ENCODE measurements at regions not wholly inside any gene's neighbourhood (a gene's known extent, or its start where the extent isn't known, plus 50 kb on each side); places are given as distances from the start of the nearest gene placed in this dataset.

DNA sequence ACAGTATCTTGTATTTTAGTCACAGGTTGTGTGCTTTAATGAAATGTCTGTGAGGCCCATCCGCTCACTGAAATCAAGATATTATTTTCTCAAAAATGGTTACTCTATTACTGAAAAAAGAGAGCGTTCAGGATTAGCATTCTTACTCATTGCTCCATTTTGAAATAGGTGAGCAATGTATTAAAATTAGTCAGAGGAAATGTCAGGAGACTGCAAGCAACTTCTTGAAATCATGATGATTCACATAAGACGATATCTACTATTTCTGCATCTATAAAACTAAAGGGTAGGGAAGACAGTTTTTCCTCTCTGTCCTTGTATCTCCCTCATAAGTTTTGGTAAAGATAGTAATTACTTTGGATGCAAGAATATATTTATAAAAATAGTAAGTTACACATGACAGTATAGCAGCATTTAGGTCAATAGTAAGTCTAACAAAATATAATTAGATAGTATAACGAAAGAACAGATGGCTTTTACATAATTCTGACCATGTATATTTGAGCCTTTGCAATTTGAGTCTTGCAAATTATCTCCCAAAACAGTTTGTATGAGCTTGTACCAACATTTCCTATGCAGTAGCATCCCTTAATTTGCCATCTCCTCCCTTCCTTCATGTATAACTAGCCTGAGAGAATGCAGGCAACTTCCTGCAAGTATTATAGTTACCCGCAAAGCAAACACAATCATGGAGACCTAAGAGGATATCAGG lies 937.8 kb downstream of the PCDH7 start:
- TF ChIP-seq SIN3A (IDR thresholded peaks at IDR 0.05; ENCODE audit: borderline replicate concordance, insufficient read depth, low read depth, low read length) (no peak), TCF7L2 (IDR thresholded peaks at IDR 0.05; ENCODE audit: low read depth, low read length) (no peak)
- TF ChIP-seq, protein P1, sequence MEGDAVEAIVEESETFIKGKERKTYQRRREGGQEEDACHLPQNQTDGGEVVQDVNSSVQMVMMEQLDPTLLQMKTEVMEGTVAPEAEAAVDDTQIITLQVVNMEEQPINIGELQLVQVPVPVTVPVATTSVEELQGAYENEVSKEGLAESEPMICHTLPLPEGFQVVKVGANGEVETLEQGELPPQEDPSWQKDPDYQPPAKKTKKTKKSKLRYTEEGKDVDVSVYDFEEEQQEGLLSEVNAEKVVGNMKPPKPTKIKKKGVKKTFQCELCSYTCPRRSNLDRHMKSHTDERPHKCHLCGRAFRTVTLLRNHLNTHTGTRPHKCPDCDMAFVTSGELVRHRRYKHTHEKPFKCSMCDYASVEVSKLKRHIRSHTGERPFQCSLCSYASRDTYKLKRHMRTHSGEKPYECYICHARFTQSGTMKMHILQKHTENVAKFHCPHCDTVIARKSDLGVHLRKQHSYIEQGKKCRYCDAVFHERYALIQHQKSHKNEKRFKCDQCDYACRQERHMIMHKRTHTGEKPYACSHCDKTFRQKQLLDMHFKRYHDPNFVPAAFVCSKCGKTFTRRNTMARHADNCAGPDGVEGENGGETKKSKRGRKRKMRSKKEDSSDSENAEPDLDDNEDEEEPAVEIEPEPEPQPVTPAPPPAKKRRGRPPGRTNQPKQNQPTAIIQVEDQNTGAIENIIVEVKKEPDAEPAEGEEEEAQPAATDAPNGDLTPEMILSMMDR (IDR thresholded peaks at IDR 0.05) = no peak

All from Panc1 (cell line).